C4-2B (cell line): ENCODE measurements at regions not wholly inside any gene's neighbourhood (a gene's known extent, or its start where the extent isn't known, plus 50 kb on each side); places are given as distances from the start of the nearest gene placed in this dataset.

Source experiments
- CTCF ChIP-seq: fragments of 450-650 bp; conservative IDR thresholded peaks from 2 replicates; pipeline ENCODE4 v1.5.1; 2017; ENCODE audit warnings: mild to moderate bottlenecking
- ZFX ChIP-seq: fragments of 450-650 bp; IDR thresholded peaks from 2 replicates; pipeline ENCODE4 v1.6.1; 2017

GRCh38 chr14:105848570-105848969 is 322.2 kb downstream of the TMEM121 start:
- TF ChIP-seq CTCF, result no peak
- no peak for TF ChIP-seq ZFX
